ENCODE measurements at regions not wholly inside any gene's neighbourhood (a gene's known extent, or its start where the extent isn't known, plus 50 kb on each side); places are given as distances from the start of the nearest gene placed in this dataset.

DNA sequence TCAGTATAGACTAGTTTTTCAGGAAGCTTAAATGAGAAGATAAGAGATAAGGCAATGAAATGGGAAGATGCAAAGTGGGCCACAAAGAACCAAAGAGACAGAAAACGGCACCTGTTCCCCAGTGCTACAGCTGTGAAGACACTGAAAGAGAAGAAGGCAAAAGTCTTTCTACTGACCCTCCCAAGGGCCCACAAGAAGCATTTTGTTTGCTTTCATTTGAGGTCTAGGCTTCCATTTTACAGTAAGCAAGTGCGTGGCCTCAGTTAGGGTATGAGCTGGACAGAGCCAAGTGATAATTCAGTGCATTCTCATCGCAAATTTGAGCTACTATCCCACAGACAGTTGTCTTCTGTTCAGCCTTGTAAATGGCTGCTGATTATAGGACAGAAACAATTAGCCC, 53.4 kb upstream of the STK17B start:
- no peak for DNase-seq

DNA sequence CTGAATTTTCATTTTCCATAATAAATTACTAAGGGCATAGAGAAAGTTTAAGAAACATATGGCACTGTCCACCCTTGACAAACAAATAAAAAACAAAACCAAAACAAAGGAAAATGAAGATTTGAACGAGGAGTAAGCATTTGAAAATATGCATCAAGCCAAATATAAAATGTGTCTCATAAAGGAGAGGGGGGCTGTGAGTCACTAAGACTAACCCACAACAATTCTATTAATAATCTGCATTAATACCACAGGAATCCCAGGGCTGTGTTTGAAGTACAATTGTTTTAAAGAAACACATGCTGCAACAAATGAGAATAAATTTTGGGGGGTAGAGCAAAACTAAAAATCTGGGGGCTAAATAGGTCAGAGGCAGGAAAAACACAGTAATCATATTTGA, 53.8 kb upstream of the STK17B start:
- DNase-seq: no peak

DNA sequence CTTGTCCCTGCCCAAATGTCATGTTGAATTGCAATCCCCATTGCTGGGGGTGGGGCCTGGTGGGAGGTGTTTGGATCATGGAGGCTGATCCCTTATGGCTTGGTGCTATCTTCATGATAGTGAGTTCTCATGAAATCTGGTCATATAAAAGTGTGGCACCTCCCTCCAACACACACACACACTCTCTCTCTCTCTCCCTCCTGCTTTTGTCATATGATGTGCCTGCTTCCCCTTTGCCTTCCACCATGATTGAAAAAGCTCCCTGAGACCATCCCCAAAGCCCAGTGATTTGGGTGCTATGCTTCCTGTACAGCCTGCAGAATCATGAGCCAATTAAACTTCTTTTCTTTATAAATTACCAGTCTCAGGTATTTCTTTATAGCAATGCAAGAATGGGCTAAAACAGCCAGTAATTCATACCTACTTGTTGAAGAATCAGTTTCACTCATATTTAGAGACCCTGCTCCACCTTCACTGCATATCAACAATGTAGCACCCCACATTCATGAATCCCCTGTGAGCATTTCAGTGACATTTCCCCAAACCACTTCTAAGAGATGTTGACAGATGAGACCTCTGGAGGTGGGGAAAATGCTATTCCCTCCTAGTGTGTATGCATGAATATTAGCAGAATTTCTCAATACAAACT, 54.8 kb upstream of the STK17B start:
- DNase-seq: no peak

DNA sequence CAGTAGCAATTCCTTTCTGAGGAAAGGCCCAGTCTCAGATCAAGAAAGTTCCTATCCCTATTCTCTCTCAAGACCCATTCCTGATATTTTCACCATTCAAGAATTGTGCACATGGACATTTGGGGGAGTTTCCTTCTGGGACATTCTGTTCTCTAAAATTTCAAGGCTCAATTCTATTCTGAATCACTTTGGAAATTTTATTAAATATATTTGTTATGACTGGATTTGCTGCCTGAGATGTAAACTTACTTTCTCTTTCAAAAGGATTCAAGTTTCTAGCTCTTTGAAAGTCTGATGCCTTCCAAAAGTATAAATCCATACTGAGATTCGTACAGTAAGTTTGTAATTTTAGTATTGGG, 55.3 kb upstream of the STK17B start:
- no peak for DNase-seq

DNA sequence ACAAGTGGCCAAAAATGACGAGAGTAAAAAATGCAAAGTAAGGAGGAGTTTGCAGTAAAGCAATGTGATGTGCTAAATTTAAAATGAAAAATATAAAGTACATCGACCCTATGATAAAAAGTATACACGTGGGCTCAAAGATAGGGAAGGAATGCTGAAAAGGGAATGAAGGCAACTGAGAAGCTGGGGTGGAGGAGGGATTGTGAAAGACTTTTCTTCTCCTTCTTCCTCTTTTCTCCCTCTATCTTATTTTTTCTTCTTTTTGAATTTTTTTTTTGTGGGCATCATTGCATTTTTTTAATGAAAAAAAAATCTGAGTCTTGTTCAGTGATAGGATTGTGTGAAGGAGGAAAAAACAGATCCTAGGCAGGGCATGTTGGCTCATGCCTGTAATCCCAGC, 57.6 kb upstream of the STK17B start:
- DNase-seq: no peak

DNA sequence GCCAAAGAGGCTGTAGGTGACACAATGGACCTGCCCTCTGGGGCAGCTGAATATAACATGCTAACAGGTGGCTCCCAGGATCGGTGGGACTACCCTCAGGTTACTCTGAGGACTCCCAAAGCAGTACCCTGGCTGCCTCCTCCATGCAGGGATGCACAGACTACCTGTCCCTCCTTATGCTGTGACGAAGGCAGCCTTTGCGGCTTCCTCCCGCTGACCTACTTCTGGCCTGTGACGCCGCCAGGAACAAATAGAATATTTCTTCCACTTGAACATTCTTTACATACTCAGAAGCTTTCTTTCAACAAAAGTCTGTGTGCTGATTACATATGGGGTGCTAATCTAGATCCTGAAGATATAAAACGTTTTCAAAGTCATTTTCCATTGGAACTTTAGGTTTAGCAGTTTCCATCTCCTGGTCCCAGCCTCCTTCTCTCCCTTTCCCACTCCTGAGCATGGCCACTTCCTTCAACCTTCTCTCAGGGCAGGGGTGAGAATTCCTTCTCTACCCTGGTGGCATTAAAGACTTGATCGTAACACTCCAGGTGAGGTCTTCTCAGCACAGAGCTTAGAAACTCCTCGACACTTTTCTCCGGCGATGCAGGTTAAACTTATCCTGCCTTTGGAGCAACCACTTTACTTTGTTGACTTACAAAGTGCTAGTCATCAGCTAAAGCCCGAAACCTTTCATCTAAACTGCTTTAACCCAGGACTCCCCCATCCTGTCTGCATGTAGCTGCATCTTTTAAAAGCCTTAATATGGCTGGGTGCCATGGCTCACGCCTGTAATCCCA, 58.9 kb upstream of the STK17B start:
- peak; percentile 52 for DNase-seq

DNA sequence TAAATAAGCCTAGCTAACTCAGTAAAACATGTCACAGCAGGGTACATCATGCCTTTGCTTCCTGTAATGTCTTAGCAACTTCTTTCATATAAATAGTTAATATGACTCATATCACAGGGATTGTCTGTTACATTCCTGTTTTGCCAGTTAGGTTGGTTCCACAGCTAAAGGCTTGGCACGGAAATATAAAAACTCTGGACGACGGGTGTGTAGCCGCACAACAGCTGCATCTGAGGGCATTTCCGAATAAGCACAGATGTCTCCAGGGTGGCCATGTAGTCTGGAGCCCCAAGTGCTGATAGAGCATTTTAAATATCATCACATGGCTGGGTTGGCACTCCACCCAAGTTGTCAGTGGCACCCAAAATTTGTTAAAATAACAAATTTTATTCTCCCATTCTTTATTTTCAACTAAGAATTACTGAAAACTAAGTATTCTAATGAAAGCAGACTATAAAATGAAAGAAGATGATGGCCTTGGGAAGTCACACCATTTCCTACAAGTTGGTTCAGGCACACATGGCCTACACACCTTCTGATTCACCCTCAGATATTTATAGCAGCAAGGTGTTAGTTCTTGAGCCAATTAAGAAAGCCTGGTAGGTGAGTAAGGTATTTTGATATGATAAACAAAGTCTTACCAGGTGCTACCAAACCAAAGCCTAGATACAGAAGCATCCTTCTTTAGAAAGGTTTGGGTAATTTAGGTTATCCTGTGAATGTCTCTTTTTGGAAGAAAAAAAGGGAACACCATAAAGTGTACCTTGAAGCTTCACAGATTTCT, 61.8 kb upstream of the STK17B start:
- no peak for DNase-seq

DNA sequence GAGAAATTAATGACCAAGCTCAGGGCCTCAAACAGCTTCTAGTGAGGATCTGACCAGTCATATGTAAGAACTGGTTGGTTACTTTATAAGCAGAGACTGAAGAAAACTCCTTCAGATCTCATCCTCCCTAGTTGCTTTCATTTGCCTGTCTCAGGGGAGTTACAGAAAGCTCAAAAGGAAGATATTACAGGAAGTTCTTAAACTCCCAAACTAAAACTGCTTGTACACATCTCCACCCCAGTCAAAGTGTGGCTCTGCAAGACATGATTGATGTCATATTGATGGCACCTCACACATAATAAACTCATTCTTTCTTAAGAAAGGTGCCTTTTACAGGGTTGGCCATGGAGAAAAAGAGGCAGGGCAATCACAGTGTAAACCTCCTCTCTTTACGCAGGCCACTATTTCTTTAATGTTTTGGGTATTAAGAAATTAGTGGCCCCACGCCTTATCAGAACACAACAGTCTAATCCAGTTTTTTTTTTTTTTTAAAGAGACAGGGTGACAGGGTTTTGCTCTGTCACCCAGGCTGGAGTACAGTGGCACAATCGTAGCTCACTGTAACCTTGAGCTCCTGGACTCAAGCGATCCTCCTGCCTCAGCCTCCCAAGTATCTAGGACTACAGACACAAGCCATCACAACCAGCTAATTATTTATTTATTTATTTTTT, 62.6 kb upstream of the STK17B start:
- DNase-seq: no peak

DNA sequence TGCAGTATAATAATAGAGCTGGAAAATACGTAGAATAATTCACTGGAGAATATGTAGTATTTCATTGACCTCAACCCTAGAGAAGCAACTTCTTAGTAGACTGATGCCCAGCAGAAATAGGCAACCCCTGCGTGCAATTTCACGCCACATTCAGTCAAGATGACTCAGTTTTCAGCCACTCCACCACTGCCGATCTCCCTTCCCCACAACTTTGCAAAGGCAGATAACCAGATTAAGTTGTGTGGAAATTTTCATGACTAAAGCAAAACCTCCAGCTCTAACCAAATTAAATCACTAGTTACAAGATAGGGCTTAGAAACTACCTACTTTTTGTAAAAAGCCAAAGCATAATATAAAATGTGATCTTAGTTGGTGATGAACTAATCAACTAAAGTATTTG, 63.3 kb upstream of the STK17B start:
- peak; percentile 55 for DNase-seq

DNA sequence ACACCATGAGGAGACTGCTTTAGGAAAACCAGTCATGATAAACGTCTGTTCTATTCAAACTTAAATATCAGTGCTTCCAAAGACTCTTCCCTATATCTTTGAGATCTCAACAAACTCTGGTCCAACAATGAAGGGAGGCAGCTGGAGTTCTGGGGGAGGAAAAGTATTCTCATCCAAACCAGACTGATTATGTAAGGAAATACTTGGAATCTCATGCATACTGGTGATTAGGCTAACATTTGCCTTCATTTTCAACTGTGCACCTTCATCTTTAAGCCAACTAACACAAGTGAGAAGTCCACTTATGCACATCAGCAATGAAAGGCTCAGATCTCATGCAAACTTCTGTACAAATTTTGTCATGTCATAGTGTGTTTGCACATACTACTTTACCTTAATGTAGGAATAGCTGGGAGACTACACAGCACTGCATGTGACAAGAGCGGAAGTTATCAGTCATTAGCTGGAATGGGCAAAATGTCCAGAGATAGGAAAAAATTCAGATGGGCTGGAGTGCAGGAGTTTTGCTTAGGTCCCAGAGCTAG, 67.5 kb upstream of the STK17B start:
- DNase-seq: no peak

DNA sequence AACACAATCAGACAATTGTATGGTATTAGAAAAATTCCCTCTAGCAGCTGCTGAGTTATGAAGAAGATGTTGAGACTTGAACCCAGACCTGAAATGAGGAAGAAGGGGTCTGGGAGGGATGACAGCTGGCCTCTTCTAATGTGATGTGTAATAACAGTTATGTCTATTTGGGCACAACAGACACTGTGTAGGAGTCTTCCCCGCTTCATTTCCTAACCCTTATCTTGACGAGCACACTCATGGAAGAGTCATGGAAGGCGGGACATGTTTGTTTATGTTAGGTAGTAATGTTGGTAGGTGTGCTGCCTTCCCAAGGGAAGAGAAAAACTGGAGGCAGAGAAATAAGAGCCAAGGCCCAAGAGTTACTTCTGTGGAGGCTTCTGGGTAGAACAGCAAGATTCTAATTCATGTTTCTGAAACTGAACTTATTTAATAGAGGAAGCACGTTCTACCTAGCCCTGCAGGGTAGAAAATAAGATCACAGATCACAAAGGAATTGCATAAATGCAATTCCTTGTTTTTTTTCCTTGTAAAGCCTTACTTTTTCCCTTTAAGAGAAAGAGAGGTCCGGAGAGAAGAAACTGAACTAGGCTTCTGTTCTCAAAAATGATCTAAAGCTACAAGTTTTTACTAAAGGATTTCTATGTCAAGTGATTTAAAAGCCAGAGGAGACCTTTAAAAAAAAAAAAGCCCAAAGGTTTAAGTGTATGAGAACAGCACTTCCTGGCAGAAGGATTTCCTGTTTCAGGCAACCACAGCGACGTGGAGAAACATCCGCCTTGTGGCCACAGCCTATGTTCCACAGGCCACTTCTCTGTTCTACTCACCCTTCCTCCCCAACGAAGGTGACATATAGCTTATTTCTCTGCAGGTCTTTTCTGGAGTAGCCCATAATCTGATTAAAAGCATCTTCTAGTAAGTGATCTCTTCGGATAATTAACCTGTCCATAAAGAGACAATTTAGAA, 68.5 kb upstream of the STK17B start:
- peak; percentile 73 for DNase-seq

DNA sequence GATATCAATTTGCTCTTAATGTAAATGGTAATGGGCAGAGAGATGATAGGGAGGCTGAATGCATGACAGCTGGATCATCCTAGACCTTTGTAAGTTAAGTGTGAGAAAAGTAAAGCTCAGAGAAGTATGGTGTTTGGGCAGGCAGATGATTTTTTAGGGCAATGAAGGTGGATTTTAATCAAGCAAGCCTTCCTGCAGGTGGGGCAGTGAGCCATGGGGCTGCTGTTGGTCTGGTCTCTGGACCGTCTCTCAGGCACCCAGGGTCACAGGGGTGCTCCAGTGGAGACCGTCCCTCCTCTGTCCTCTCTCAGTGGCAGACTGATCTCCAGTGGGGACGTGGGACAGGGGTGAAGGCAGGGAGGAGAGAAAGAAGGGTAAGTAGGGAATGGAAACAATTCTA, 69.8 kb upstream of the STK17B start:
- DNase-seq: no peak

DNA sequence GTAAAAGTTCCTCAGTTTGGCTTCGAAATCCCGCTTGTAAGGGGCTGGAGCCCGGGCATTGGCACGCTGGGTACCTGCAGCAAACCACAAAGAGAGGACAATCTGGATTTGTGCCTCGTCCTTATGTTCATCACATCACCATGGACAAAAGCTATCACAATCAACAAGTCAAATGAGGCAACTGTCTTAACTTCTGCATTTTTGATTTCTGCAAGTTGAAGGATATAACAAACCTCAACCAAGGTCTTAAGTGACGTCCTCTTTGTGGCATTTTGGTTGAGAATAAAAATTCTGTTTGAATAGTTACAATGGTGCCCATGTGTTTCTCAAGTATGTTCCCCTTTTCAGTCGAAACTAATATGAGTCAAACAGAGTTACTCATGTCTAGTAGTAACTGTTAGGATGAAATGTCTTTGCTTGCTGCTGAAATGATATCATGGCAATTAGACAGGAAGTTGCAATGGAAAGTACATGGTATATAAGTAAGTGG, 70.8 kb upstream of the STK17B start:
- DNase-seq: no peak

DNA sequence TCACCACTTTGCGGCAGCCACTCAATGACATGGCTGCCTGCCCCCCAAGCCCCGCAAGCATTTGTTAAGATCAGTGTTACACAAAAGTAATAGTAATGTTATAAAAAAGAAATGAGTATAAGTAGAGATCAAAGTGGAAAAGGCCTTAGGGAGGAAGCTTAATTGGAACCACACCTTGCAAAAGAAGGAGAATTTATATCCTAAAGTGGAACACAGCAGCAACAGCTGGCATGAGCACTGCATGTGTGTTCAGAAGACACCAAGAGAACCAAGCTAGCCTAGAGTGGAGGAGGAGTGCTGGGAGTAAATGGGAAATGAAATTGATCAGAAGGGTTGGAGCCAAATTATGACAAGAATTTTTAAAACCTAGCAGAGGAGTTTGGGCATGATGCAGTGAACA, 73.1 kb upstream of the STK17B start:
- DNase-seq: no peak

DNA sequence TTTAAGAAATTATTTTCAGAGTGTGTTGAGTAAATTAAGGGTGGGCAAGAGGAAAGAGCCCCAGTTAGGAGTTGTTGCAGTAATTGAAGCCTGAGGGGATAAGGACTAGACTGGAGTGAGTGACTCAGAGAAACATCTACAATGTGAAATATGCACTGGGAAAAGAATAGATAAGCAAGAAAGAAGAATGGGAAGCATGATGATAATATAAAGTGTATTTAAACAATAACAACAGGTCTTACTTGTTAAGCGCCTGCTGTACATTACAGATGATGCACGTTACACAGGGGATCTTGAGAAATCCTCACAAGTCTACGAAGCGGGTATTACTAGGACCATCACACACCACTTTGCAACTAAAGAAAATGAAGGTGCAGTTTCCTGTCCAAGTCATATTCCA, 73.6 kb upstream of the STK17B start:
- DNase-seq: no peak

DNA sequence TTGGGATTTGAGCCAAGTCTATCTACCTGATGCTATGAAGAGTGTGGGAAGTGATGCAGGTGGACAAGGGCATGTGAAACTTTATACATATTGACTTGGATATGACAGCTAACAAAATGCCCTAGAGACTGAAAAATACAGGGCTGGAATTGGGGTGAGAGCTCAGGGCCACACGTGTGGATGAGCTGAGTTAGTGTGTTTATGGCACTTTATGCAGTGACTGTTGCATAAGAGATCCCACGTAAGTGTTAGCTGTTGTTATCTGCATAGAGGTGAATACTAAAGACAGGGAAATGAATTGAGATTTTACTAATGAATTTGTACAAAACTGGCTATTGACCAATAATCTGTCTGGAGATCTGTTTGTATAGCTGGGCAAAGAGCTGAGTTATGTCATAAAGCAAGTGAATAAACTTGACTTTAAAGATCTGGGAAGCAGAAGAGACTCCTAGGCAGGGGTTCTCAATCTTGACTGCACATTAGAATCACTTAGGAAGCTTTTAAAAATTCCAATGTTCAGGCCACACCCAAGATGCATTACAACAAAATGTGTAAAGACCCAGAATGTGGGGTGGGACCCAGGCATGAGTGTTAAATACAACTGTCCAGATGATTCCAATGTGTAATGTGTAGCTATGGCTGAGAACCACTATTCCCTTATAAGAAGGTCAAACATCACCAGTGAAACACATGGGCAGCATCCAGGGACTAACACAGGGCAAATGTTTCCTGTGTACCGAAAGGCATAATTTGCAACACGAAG, 74.2 kb upstream of the STK17B start:
- DNase-seq: no peak

DNA sequence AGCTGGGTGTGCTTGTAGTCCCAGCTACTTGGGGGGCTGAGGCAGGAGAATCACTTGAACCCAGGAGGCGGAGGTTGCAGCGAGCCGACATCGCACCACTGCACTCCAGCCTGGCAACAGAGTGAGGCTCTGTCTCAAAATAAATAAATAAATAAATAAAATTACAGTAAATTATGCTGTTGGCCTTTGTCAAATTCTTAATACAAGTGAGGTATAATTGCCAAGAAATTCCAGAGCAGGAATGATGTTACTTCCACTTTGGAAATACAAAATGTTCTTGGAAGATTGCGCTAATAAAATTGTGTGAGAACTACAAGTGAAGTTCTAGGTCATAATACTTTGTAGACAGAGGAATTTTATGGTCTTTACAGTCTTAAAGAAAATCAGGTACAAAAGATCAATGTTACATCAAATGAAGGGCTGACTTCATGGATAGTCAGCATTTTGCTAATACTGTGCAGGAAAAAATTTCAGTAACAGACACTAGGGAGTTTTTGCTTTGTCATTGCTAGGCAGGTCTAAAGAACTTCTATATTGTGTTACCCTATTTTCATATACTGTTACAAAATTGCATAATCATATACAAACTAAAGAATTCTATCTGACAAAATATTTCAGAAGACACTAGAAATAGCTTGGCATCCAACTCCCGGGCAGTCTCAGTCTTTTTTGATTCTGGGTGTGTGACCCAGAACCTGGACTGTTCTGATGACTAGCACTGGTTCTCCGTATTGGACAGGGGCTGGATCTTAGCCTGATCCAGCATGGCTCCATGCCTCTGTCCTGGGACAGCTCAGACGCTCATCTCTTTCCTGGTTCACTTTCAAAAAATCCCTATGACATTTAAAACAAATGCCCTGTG, 76.0 kb upstream of the STK17B start:
- no peak for DNase-seq

DNA sequence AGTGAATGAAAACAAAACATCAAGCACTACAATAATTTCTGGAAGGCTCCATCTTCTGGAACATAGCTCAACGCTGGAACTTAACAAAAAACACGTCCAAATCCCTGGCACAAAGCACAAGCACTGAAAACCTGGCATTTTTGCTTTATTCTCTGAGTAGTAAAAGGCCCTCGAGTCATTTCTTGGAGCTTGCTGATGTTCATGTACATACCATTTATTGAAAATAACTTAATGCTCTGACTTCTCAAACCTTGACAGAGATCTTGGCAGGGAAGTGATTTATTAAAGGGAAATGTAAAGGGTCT, 76.5 kb upstream of the STK17B start:
- no peak for DNase-seq

DNA sequence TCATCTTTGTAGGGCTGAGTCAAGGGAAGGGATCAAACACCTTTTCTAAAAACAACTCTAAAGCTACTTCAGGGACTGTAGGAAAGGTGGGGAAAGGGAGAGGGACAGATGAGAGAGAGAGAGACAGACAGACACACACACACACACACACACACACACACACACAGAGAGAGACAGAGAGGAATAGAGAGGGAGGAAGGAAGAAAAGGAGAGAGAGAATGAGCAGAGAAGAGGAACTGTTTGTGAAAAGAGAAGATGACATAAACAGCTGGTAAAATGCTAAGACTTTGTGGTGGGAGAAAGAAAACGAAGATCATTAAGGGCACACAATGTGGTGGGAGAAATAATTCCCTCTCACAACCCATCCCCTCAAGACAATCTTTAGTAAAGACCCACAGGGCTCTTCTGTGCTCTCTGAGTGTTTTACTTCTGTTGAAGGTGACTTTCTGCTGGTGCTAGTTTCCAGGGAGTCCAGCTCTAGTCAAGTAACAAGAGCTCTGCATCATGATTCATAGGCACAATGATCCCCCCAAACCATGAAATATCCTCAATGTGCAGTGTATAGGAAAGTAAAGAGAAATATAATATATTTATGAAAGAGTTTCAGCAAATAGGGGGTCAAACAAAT, 77.2 kb upstream of the STK17B start:
- DNase-seq: no peak

DNA sequence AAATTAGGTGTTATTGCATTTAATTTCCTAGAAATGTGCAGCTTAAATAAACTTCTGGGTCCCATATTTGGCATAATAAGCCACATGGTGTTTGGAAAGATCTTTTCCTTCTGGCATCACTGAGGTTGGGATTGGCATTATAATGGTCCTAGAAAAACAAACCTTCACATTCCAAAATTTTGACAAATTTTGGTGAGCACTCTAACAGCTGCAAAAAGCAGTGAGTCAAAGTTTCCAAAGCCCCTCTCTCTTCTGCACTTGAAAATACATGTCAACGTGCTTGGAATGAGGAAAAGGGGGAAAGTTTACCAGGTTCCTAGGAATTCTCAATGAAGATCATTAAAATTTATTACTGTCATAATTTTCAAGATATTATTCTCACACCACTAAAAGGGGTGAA, 77.8 kb upstream of the STK17B start:
- no peak for DNase-seq

All from activated CD8-positive, alpha-beta memory T cell treated with anti-CD3 and anti-CD28 coated beads, Interleukin-2, amount 50 U/mL, for 4 hours (primary cell).